ENCODE measurements at regions not wholly inside any gene's neighbourhood (a gene's known extent, or its start where the extent isn't known, plus 50 kb on each side); places are given as distances from the start of the nearest gene placed in this dataset.

GRCh38 chr12:25615119-25615518 lies 62.0 kb upstream of the LMNTD1 start:
- TF ChIP-seq CREB1 (IDR thresholded peaks at IDR 0.05; ENCODE audit: low read depth) (no peak), REST (IDR thresholded peaks at IDR 0.05; ENCODE audit: low read depth) (no peak), YY1 (IDR thresholded peaks at IDR 0.05; ENCODE audit: low read depth) (no peak), MAX (IDR thresholded peaks at IDR 0.05) (0 out of 2 replicates have a peak, but pooled peaks have one; percentile 24), USF1 (IDR thresholded peaks at IDR 0.05) (peak; percentile 83)

GRCh38 chr12:25616286-25616685 lies 63.2 kb upstream of the LMNTD1 start:
- TF ChIP-seq FOXM1 (IDR thresholded peaks at IDR 0.05; ENCODE audit: borderline replicate concordance, low read depth) (no peak), TEAD4 (IDR thresholded peaks at IDR 0.05) (no peak), ZBTB7A (IDR thresholded peaks at IDR 0.05; ENCODE audit: low read depth) (no peak), REST (IDR thresholded peaks at IDR 0.05; ENCODE audit: low read depth) (no peak), CEBPB (IDR thresholded peaks at IDR 0.05) (no peak), RAD21 (IDR thresholded peaks at IDR 0.05; ENCODE audit: low read depth) (no peak), YY1 (IDR thresholded peaks at IDR 0.05; ENCODE audit: low read depth) (no peak)

GRCh38 chr12:25617991-25618390 lies 64.9 kb upstream of the LMNTD1 start:
- no peak for TF ChIP-seq TEAD4 (IDR thresholded peaks at IDR 0.05)
- no peak for TF ChIP-seq TAF1 (IDR thresholded peaks at IDR 0.05; ENCODE audit: low read depth)
- no peak for TF ChIP-seq RAD21 (IDR thresholded peaks at IDR 0.05; ENCODE audit: low read depth)
- no peak for TF ChIP-seq FOXM1 (IDR thresholded peaks at IDR 0.05; ENCODE audit: borderline replicate concordance, low read depth)
- TF ChIP-seq EP300 (IDR thresholded peaks at IDR 0.05; ENCODE audit: borderline replicate concordance): no peak
- no peak for TF ChIP-seq REST (IDR thresholded peaks at IDR 0.05; ENCODE audit: low read depth)
- no peak for TF ChIP-seq TCF12 (IDR thresholded peaks at IDR 0.05; ENCODE audit: low read depth)
- no peak for TF ChIP-seq CEBPB (IDR thresholded peaks at IDR 0.05)
- TF ChIP-seq USF1 (IDR thresholded peaks at IDR 0.05): no peak
- TF ChIP-seq MAX (IDR thresholded peaks at IDR 0.05): no peak
- TF ChIP-seq YY1 (IDR thresholded peaks at IDR 0.05; ENCODE audit: low read depth): no peak
- TF ChIP-seq CREB1 (IDR thresholded peaks at IDR 0.05; ENCODE audit: low read depth): no peak
- TF ChIP-seq ZBTB7A (IDR thresholded peaks at IDR 0.05; ENCODE audit: low read depth): no peak
- TF ChIP-seq EGR1 (IDR thresholded peaks at IDR 0.05): no peak
- no peak for TF ChIP-seq NFIC (IDR thresholded peaks at IDR 0.05)

- TF ChIP-seq CREB1 (IDR thresholded peaks at IDR 0.05; ENCODE audit: low read depth): no peak
- no peak for TF ChIP-seq ZBTB7A (IDR thresholded peaks at IDR 0.05; ENCODE audit: low read depth)
- TF ChIP-seq MAX (IDR thresholded peaks at IDR 0.05): no peak
- TF ChIP-seq CEBPB (IDR thresholded peaks at IDR 0.05): no peak
- TF ChIP-seq REST (IDR thresholded peaks at IDR 0.05; ENCODE audit: low read depth): no peak
- no peak for TF ChIP-seq FOXM1 (IDR thresholded peaks at IDR 0.05; ENCODE audit: borderline replicate concordance, low read depth)
- no peak for TF ChIP-seq TEAD4 (IDR thresholded peaks at IDR 0.05)
- no peak for TF ChIP-seq EP300 (IDR thresholded peaks at IDR 0.05; ENCODE audit: borderline replicate concordance)
- TF ChIP-seq TAF1 (IDR thresholded peaks at IDR 0.05; ENCODE audit: low read depth): no peak
- no peak for TF ChIP-seq EGR1 (IDR thresholded peaks at IDR 0.05)
- TF ChIP-seq YY1 (IDR thresholded peaks at IDR 0.05; ENCODE audit: low read depth): no peak
- no peak for TF ChIP-seq TCF12 (IDR thresholded peaks at IDR 0.05; ENCODE audit: low read depth)
- no peak for TF ChIP-seq USF1 (IDR thresholded peaks at IDR 0.05)
- TF ChIP-seq RAD21 (IDR thresholded peaks at IDR 0.05; ENCODE audit: low read depth): no peak
- no peak for TF ChIP-seq NFIC (IDR thresholded peaks at IDR 0.05)
Measured at GRCh38 chr12:25623816-25624215, 70.7 kb upstream of the LMNTD1 start.
